ENCODE measurements at regions not wholly inside any gene's neighbourhood (a gene's known extent, or its start where the extent isn't known, plus 50 kb on each side); places are given as distances from the start of the nearest gene placed in this dataset.
"Not testable (repeated sequence)": the region's sequence is repeated elsewhere in the genome, so short reads cannot be mapped to it uniquely, and the experiment has no call there.

DNA sequence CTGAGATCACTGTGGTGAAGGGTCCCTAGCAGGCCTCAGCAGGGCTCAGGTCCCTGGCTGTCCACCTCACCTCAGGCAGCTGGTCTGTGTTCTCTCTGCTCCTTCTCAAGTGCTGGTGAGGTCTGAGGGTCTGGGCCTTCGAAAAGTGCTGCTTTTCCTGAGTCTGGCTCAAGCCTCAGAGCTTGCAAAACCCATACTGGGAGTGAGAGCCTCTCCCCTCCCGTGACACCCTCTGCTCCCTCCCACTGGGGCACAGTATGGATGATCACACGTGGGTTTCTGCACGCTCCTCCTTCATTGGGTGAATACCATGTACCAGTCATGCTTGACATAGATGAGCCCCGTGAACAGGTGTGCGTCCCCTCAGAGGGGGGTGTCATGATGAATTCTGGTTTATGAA, 73.3 kb upstream of the WASF3 start:
- DNase-seq: no peak

GRCh38 chr13:26485288-26485687, 72.2 kb upstream of the WASF3 start:
- no peak for DNase-seq

DNA sequence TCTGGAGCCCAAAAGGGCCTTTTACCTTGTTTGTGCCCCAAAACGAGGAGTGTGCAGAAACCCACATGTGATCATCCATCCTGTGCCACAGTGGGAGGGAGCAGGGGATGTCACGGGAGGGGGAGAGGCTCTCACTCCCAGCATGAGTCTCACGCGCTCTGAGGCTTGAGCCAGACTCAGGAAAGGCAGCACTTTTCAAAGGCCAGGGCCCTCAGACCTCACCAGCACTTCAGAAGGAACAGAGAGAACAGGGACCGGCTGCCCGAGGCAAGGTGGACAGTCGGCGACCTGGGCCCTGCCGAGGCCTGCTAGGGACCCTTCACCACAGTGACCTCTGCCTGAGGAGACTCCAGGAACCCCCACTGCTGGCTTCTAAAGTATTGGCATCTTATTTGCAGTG, 71.7 kb upstream of the WASF3 start:
- no peak for DNase-seq

GRCh38 chr13:26486550-26486949, 70.9 kb upstream of the WASF3 start:
- no peak for DNase-seq

DNA sequence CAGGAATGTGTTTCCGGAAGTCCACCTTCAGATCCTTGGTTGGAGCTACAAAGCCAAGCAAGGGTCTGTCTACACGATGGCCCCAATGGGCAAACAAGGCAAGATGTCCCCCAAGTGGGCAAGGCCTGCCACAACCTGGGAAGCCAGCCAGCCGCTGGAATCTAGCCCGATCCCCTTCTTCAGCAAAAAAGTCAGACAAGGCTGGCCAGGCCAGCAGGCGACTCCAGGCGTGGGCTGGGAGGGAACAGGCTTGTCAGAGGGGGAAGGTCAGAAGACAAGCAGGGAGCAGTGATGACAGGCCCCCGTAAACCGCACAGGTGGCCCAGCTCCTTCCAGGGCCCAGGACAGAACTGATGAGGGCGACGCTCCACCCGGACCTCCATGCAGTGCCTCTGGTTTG, 69.7 kb upstream of the WASF3 start:
- no peak for DNase-seq

- DNase-seq: no peak
These were observed 69.1 kb upstream of the WASF3 start for GRCh38 chr13:26488236-26489003.

DNA sequence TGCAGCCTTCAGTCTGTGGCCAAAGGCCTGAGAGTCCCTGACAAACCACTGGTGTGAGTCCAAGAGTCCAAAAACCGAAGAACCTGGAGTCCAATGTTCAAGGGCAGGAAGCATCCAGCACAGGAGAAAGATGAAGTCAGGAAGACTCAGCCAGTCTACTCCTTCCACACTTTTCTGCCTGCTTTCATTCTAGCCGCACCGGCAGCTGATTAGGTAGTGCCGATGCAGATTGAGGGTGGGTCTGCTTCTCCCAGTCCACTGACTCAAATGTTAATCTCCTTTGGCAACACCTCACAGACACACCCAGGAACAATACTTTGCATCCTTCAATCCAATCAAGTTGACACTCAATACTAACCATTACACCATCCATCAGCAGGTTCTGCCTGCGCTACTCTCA, 65.2 kb upstream of the WASF3 start:
- DNase-seq: not testable (repeated sequence)

DNA sequence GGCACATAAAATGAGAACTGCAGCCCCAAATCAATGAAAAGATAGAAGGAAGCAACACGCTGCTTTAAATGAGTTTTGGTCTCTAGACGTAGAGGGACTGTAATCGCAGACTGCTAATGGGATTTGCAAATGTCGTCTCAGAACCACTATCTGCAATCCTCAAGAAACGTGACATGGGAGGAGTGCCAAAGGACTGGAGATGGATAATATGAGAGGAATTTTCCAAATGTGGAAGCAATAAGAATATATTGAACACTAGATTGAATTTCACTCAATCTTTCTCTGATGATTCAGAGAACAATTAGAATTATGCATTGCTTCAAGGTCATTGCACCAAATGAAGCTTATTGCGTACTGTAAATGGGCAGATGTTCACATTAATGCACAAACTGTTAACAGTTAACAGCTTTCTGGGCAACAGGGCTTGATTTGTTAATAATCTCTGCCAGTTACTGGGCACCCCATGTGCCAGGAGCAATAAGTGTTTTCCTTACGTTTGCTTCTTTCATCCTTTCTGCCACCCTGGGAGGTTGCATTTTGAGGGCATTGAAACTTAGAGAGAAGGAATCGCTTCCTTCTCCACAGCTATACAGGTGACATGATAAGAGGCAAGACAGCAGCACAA, 62.8 kb upstream of the WASF3 start:
- DNase-seq: no peak

- DNase-seq: no peak
These were observed 61.7 kb upstream of the WASF3 start for GRCh38 chr13:26495750-26496149.

DNA sequence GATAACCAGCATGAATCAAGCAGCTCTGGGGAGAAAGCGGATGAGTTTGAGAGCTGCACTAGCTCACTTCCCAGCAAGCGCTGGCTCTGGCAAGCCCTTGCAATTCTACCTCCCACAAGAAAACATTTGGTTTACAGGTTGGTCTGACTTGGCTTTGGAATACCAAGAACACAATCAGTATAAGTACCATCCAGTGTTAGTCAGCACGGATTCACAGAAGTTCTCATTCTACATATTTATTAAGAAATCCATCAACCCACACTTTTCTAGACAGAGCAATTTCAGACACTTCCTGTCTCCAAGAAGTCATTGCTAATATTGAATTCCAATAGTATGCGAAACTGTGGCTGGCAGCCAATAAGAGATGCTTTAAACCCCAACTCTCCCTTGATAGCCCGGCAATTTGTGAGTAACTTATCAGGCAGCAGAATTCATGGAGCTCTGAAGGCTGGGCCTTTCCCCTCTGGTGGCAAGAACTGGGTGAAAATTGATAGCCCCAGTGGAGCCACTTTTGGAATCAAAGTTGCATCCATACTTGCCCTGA, 59.4 kb upstream of the WASF3 start:
- no peak for DNase-seq

DNA sequence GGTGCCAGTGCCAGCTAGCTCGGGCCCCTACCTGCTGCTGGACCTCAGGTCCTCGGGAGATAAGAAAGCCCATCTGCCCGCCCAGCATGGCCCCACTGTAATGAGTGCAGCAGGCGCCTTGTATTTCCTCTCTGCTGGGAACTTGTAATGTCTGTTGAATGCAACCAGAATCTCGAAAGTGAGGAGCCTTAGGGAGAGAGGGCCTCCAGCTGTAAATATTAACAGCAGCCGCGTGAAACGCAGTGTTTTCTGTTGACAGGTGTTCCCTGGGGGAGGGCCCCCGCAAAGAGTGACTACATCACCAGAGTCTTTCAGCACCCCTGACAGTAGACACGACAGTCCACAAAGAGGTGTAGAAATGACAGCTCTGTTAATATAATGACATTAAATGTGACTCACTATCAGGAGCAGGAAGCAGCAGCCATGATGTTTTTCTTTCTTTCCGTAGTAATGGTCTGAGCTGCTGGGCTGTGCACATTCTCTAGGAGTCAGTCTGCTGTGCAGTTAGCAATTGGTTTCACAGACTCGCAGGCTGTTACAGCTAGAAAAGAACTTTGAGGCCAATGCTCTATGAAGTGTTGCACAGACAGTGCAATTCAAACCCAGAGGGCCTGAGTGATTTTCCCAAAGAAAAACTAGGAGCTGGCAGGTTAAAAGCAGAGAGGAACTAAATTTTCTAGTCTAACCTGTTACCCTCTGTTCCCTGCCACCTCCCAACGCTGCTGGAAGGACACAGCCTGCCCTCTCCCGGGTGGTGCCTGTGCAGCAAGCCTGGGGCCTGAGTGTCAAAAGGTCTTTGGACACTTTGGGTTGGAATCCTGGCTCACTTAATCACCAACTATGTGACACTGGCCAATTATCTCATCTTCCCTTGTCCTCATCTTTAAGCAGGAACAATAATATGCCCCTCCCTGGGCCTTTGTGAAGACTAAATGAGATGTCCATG, 58.6 kb upstream of the WASF3 start:
- no peak for DNase-seq

GRCh38 chr13:26500618-26501320, 56.7 kb upstream of the WASF3 start:
- no peak for DNase-seq

DNA sequence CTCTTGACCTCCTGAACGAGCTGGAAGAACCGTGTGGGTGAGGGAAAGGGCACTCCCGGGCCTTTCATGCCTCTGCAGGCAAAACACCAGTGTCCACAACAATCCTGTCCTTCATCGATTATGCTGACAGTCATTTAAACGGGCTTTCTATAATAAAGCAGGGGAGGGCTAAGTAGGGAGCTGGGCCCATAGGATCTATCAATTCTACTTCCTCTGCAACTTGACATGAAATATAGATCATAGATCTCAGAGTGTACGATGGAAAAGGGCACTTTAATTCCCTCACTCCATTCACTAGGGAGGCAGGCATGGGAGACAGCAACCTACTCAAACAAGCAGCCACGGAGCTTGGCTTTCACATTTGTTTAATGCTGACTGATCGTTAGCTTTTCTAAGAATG, 55.8 kb upstream of the WASF3 start:
- DNase-seq: no peak

DNA sequence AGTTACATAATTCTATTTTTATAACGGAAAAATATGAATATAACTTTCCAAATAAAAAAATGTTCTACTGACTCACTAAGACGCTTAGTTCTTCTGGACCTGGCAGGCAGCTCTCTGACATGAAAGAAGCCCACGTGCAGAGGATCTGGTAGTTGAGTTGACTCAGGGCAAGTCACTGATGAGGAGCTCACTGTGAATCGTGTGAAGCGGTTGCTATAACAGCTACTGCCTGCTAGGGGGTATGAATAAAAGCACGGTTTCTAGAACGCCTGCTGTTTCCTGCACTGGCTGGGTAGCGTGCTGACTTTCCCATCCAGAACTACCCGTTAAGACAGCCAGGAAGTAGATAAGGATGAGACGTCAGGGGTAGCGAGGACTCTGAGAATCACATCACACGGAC, 54.7 kb upstream of the WASF3 start:
- DNase-seq: no peak

GRCh38 chr13:26503826-26504594, 53.5 kb upstream of the WASF3 start:
- DNase-seq: no peak
